GM18873 (cell line): ENCODE measurements at regions not wholly inside any gene's neighbourhood (a gene's known extent, or its start where the extent isn't known, plus 50 kb on each side); places are given as distances from the start of the nearest gene placed in this dataset.

Experiments
- ATAC-seq: cut with Tn5 transposase; IDR thresholded peaks from one replicate; pipeline ENCODE4 v1.9.1; 2021; ENCODE audit warnings: mild to moderate bottlenecking, moderate library complexity, moderate number of reproducible peaks; ENCODE audit not compliant: unreplicated experiment, low FRiP score

- ATAC-seq, result no peak
These were observed 259.7 kb downstream of the INSC start for GRCh38 chr11:15374418-15374817.

- ATAC-seq, result no peak
These were observed 264.2 kb downstream of the INSC start for GRCh38 chr11:15378941-15379340.

- no peak for ATAC-seq
These were observed 264.8 kb downstream of the INSC start for GRCh38 chr11:15379483-15379882.

- ATAC-seq, result no peak
These were observed 276.1 kb downstream of the INSC start for GRCh38 chr11:15390857-15391256.

- ATAC-seq, result no peak
These were observed 282.1 kb downstream of the INSC start for GRCh38 chr11:15396778-15397177.

- no peak for ATAC-seq
These were observed 292.2 kb downstream of the INSC start for GRCh38 chr11:15406851-15407351.

GRCh38 chr11:15412054-15412453 lies 297.3 kb downstream of the INSC start:
- ATAC-seq, result no peak

- no peak for ATAC-seq
These were observed 304.2 kb downstream of the INSC start for GRCh38 chr11:15418921-15419320.

GRCh38 chr11:15419696-15420095 lies 305.0 kb downstream of the INSC start:
- ATAC-seq, result no peak

GRCh38 chr11:15430381-15430780 lies 315.7 kb downstream of the INSC start:
- no peak for ATAC-seq

GRCh38 chr11:15434529-15434928 lies 319.8 kb downstream of the INSC start:
- ATAC-seq, result no peak

- no peak for ATAC-seq
These were observed 331.6 kb downstream of the INSC start for GRCh38 chr11:15446315-15446714.

GRCh38 chr11:15446929-15447328 lies 332.2 kb downstream of the INSC start:
- no peak for ATAC-seq

- ATAC-seq, result no peak
These were observed 337.0 kb downstream of the INSC start for GRCh38 chr11:15451713-15452112.

- ATAC-seq, result no peak
These were observed 338.6 kb downstream of the INSC start for GRCh38 chr11:15453211-15453765.

- no peak for ATAC-seq
These were observed 353.7 kb downstream of the INSC start for GRCh38 chr11:15468466-15468865.

GRCh38 chr11:15471048-15471894 lies 356.5 kb downstream of the INSC start:
- ATAC-seq, result no peak

- ATAC-seq, result no peak
These were observed 357.4 kb downstream of the INSC start for GRCh38 chr11:15471895-15472799.

- ATAC-seq, result no peak
These were observed 359.5 kb downstream of the INSC start for GRCh38 chr11:15473954-15474837.

GRCh38 chr11:15476371-15476917 lies 361.7 kb downstream of the INSC start:
- no peak for ATAC-seq
